NCI-H2081 treated with DMSO at 0.1 percent for 48 hours (cell line): ENCODE measurements at regions not wholly inside any gene's neighbourhood (a gene's known extent, or its start where the extent isn't known, plus 50 kb on each side); places are given as distances from the start of the nearest gene placed in this dataset.

Experiments
- DNase-seq: peaks from one replicate; lab custom pipeline; 2025; lab: John Stamatoyannopoulos, UW

DNA sequence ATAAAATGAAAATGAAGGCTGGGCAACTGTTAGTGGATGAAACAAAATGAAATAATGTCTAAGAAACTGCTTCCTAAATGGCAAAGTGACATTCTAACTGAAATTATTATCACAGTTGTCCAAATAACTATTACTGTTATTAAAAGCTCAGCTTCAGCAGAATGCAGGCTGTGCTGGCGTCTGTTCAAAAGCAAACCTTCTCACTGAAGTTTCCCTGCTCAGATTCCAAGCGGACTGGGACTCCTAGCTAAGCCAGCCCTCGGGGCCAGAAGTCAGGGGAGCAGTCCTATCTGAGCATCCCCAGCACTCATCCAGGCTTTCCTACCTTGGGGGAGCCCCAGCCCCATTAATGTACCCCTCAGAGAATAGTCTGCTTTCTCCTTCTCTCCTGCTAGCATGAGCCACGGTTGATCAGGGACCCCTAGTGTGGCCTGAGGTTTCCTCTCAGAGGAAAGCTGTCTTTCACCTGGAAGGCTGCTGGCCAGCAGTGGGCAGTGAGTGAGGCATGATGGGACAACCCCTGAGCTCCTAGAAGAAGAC, 1167.3 kb downstream of the TBC1D22A start:
- no peak for DNase-seq

DNA sequence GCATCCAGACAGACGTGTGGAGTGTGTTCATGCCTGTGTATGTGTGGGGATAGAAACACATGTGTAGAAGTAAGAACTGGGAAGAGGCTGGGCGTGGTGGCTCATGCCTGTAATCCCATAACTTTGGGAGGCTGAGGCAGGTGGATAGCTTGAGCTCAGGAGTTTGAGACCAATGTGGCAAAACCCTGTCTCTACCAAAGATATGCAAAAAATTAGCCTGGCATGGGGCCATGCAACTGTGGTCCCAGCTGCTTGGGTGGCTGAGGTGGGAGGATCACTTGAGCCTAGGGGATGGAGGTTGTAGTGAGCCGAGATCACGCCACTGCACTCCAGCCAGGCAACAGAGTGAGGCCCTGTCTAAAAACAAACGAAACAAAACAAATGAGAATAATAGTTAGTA, 1166.6 kb downstream of the TBC1D22A start:
- no peak for DNase-seq

DNA sequence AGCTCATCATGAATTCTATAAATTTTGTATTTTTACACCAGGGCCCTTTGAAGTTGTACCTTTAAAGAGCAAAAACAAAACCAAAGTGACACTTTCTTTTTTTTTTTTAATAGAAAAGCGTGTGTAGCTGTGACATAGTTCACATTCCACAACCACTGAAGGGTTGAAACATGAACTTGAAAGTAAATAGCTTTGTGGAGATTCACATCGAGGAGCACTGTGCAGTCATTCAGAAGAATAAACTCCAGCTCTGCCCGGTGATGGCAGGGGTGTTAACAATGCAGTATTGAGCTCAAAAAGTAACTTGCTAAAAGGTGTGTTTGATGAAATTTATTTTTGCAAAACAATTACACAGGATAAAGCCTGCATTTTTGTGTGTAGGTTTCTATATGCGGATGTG, 1166.2 kb downstream of the TBC1D22A start:
- no peak for DNase-seq

DNA sequence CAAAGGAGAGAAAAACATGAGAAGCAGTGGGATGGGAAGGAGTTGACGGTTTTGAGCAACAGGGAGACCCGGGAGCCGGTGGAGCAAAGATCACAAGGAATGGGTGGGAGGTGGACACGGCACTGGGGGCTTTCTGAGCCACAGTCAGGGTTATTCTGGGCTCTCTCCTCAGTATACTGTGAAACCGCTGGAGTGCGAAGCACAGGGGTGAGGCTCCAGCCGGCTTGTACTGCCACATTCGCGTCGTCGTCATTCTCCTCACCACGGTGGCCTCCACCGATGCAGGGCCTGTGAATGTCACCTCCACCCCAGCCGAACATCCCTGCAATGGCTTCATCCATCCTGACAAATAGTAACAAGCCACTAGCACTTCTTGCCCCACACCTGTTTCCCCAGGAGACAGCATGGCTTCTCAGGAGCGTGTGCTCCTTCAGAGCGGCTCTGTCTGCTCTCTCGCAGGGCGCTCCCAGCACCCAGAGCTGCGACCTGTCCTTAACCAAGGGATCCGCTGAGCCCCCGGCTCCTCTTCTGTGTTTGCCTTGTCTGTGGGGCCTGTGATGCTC, 1165.3 kb downstream of the TBC1D22A start:
- no peak for DNase-seq

DNA sequence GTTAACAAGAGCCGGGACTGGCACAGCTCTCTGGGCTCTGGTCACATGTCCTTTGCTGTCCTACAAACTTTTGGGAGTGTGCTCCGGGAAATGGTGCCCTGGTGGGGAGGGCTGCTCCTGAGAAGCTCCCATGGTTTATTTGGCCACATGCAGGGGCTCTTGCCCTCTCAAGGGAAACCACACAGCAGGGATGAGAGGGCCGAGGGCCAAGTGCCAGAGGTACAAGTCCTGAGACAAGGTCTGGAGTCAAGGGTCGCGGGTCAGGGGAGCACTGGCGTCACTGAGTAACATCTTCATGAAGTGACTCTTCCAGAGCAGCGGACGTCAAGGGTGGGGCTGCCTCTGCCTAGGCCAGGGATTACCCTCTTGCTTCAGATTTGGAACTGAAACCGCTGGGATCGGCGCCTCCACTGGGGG, 1160.6 kb downstream of the TBC1D22A start:
- no peak for DNase-seq

DNA sequence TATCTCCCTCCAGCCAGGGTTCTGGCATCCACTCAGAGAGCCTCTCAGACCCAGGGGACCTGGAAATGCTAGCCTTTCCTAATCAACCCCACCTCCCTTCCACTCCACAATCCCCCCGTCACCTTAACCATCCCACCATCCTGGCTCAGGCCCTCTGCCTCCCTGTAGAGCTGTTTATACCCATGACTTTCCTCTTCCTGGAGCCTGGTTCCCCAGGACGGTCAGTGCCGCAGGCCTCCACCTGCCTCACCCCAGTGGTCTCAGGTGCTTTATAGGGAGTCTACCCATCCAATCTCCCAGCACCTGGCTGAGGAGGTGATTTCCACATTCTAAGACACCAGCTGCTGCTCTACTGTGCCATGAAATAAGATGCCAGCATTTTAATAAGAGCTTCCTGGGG, 1159.5 kb downstream of the TBC1D22A start:
- DNase-seq, result no peak

DNA sequence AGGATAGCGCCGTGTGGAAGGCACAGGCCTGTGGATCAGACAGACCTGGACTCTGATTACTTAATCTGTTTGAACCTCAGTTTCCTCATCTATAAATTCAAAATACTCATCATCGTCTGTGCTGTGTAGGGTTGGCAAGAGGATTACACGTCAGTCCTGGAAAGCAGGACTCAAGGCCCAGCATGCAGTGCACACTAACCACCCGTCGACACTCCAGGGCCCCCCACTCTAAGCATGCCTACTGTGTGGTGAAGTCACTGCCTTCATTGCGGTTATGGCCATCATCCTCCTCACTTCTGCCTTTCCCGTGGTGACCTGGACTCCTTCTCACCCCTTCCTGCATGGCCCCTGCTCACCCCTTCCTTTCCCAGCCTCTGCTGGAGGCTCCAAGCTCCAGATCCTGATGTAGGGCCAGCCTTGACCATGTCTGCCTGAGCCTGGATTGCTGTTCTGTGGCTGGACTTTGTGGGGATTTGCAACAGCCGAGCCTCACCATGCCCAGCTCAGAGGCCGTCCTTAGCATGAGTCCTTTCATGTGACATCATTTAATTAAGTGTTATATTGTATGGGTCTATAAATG, 1158.0 kb downstream of the TBC1D22A start:
- no peak for DNase-seq

DNA sequence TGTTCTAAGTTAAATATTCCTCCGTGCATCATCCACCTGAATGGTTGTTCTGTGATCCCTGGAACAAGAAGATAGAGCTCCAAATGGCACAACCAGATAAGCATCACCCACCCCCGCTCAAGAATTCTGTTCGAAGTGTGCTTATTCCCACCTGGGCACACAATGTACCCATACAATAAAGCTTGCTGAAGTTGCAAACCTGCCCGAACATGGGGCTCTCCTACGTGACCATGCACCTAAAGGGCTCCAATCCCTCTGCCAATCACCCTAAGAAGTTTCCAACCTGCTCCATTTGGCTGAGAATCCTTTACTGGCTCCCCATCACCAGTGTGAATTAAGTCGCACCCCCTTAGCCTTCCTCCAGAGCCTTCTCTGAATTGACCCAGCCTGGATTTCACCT, 1157.4 kb downstream of the TBC1D22A start:
- no peak for DNase-seq

DNA sequence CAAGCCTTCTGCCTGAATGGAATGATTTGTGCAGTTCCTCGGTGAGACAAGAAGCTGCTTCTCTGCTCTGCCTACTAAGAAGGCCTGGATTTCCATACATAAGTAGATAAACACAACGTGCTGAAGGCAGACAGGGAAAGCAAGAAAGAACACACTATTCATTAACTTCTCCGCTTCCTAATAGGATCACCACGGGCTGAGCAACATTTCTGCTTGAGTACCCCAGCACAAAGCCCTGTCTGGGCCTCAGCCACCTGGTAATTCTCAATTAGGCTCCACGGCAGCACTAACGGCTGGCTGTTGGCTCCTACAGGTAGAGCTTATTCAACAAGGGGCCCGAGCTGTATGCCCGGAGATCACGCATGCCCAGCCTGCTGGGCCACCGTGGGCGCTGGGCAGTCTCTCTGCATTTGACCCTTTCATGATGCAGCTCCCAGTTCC, 1156.6 kb downstream of the TBC1D22A start:
- DNase-seq, result no peak

DNA sequence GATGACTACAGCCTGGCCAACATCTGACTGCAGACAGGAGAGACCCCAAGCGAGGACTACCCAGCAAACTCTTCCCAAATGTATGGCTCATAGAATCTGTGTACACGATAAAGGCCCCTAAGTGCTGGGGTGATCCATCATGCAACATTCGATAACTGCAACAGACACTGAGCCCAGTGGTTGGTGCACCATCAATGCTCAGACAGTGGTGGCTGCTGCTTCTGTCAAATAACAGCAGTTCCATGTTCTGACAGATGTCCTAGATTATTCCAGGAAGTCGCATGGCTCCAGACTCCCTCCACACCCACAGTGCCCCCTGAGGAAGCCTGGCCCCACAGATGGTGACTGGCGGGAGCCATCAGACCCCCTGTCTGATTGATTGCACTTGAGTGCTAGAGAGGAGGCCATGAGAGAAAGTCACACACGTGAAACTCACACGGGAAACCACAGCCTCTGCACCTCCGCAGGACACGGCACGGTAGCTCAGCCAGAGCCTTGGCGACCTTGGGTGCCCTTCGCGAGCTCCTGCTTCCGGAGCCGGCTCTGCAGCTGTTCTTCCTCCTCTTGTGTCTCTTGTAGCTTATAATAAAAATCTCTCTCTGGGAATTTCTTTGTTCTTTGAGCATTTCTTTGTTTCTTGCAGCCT, 1155.9 kb downstream of the TBC1D22A start:
- DNase-seq, result no peak

DNA sequence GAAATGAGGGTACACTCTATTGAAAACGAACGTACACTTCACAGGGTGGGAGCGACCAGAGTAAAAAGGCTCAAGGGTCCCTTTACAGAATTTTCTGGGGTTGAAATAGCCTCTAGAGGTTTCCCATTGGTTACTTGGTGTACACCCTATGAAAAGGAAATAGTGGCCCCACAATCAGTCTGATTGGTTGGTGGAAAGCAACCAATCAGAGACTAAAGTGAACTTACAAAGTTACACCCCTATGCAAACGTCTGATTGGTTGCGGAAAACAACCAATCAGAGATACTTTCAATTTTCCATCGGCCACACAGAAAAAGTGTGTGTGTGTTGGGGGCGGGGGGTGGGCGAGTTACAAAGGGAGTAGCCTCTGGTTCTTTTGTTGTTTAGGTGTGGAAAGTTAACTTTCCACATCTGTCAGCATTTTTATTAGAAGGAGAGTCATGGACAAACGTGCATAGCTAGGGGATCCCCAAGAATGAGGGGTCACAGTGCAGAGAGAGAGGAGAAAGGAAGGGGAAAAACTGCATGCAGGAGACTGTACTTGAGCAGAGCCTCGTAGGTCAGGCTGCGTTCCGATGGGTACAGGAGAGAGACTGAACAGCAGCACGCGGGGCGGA, 1152.1 kb downstream of the TBC1D22A start:
- DNase-seq, result no peak

DNA sequence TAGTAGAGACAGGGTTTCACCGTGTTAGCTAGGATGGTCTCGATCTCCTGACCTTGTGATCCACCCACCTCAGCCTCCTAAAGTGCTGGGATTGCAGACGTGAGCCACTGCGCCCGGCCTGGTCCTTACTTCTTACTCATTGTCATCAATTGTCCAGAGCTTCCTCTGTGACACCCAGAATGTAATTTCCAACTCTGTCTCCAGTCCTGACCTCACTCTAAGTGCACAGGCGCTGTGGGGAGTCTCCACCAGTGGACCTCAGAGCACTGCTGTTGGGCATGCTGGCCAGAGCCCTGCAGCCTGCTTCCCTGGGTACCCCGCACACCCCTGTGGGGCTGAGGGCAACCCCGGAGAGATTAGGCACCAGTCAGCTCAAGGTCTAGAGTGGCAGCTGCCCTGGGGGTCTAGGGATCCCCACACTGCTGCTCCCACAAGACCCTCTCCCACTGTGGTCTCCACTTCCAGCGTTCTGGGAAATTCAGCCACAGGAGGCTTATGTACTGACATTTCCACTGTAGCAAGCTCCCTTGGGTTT, 1140.3 kb downstream of the TBC1D22A start:
- DNase-seq, result no peak

DNA sequence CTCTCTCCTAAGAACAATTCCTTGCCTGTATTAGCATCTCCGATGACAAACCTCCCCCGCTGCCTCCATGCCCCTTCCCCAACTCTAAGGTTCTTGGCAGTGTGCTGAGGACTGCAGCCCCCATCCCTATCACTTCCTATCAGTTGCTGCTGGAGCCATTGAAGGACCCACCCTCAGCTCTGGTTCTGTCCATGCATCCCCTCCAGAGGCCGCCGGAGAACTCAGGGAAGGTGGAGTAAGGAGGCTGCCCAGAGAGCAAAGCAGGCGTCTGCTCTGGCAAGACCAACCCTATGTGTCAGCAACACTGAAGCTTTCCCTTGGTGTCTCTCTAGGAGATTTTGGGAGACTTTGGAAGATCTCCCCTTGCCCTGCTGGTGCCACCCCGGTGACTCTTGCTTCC, 1139.5 kb downstream of the TBC1D22A start:
- DNase-seq, result no peak

DNA sequence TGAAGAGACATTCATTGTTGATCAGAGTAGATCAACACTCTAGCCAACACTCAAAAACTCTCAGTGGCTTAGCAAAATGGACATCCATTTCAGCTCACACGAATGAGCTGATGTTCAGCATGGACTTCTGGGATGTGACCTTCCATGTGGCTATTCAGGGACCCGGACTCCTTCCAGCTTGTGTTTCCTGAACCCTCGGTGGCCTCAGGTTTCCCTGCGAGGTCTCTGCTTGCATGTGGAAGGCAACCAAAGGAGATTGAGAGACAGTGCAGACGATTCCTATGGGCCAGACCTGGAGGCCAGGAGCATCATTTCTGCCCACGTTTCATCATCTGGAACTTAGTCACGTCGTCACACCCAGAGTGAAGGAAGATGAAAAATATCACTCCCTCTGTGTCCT, 1137.4 kb downstream of the TBC1D22A start:
- no peak for DNase-seq

DNA sequence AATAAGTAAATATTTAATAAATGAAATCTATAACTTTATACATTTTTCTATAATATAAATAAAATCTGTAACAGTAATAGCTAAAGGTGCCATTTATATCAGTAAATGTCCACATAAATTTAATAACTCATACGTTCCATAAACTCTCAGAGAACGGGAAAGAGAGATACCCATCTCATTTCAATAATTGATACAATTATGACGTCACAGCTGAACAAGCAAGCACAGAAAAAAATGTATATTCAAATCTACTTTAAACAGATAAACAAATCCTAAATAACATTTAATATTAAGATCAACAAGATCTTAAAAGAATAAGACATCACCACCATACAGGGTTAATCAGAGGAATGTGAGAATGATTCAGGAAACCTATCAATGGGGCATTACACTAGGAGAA, 1136.5 kb downstream of the TBC1D22A start:
- DNase-seq, result no peak

DNA sequence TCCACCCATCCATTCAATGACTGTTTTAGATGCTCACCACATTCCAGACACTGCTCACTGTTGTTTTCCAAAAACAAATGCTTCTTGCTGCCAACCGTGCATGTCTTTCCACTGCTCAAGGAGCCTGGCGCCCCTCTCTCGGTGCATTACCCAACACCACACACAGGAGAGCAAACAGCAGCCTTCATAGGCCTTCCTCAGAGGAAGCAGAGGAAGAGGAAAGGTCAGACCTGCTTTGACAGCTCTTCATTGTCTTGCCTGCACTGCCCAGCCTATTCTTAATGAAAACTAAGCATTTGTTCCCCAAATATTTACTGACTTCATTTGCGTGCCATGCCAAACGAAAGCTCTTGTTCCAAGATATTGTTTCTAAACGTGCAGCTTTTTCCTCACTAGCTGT, 1129.2 kb downstream of the TBC1D22A start:
- no peak for DNase-seq

DNA sequence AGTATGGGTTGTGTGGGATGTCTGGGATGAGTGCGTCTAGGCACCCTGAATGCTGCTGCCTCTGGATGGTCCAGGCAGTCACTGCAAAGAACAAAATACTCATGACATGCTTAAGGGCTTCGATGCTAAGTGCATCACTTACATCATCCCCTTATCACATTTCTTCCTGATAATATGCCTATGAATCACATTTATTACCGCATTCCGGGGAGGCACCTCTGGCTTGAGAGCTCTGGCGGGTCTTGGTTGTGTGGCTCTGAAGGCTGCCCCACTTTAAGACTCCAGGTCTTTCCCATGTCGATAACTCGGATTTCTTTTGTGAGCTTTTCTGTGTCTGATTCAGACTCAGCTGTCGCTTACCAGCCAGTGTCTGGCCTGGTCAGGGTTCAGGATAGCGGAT, 1126.4 kb downstream of the TBC1D22A start:
- no peak for DNase-seq

DNA sequence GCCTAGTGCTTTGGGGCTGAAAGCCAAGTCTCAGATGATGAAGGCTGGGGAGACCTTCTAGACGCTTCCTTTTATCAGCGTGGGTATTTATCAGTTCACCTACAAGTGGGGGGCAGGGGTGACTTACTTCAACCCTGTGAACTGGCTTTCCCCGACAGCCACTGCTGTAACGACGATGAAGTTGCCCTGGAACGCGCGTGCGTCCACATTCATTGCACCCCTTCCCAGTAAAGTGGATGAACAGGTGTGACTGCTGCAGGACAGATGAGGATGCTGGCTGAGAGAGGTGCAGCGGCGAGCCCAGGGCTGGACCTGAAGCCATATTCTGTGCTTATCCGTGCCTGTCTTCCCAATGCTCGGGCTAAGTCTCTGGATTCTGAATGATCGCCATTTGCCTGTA, 1122.3 kb downstream of the TBC1D22A start:
- DNase-seq, result no peak

DNA sequence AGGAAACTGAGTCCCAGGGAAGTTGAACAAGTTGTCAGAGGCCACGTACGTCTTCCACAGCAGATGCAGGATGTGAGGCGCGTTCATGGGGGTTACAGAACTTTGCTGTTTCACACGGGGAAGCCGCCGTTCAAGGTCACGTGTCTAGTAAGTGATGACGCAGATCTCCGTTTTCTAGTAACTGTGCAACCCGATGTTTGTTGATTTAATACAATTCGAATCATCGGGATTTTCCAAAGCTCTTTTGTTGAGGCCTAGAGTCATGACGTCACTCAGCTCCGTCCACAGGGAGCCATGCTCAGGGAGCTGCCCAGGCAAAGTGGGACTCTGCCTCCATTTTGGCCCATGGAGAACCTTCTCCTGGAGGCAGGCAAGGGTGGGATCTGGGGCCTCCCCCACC, 1121.8 kb downstream of the TBC1D22A start:
- DNase-seq, result no peak

DNA sequence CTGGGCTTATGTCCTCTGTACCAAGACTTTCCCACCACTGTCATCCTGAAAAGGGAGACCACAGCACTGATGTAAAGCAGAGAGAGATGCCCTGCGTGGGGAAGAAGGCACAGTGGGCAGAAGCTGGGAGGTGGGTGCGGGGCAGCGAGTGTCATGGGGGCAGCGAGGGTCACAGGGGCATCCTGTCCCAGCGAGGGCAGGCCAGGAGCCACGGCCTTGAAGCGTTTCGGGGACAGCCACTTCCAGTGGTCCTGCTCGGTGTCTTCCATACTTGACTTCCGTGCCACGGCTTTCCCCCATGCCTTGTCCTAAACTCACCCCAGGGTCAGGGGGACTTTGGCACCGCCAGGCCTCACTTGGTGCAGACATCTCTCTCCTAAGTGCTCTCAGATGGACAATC, 1121.3 kb downstream of the TBC1D22A start:
- DNase-seq, result no peak

DNA sequence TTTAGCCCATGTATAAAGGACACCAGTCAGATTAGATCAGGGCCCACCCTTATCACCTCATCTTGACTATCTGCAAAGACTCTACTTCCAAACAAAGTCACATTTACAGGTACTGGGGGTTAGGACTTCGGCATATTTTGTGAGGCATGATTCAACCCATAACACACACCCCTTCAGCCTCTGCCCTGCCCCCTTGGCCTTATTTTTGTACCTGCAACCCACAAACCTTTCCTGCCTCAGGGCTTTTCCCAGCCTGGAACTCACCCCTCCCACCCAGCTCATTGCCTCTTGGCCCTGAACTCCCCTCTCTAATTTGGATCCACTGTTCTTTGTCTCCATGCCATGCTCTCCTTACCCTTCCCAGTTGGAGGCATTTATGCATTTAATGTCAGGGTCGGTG, 1116.9 kb downstream of the TBC1D22A start:
- no peak for DNase-seq

DNA sequence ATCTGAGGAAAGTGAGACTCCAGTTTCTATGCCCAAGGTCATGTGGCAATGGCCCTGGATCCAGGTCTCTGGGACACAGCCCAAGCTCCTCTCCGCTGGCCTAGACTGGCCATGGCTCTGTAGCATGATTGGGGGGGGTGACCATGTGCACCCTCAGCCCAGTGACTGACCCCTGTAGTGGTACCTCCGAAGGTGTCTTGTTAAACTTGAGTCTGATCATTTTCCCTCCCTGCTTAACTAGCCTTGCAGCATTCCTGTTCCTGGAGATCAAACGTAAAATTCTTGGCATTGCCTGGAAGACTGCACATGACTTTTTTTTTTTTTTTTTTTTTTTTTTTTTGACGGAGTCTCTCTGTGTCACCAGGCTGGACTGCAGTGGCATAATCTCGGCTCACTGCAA, 1116.0 kb downstream of the TBC1D22A start:
- no peak for DNase-seq
